ENCODE measurements at regions not wholly inside any gene's neighbourhood (a gene's known extent, or its start where the extent isn't known, plus 50 kb on each side); places are given as distances from the start of the nearest gene placed in this dataset.

DNA sequence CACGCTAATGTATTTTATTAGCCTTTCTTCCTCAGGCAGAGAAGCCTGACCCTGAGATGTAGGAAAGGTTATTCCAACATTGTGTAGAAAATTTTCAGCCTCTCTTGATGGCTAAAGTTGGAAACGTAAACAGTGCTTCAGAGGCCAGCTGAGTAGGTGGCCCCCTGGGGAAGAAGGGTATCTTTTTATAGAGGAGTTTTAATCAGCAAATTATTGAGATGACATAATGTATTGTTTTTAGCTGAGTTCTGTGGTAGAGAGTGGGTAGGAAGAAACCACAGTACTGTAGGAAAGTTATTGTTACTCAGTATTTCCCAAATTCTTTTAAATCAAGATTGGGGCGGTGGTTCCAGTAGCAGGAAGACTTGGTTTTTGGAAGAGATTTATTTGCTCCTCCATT, 268.8 kb downstream of the DLEU7 start:
- TF ChIP-seq POLR2A (IDR thresholded peaks at IDR 0.05) (no peak), POLR2AphosphoS5 (IDR thresholded peaks at IDR 0.05) (no peak)
- TF ChIP-seq, protein P1, sequence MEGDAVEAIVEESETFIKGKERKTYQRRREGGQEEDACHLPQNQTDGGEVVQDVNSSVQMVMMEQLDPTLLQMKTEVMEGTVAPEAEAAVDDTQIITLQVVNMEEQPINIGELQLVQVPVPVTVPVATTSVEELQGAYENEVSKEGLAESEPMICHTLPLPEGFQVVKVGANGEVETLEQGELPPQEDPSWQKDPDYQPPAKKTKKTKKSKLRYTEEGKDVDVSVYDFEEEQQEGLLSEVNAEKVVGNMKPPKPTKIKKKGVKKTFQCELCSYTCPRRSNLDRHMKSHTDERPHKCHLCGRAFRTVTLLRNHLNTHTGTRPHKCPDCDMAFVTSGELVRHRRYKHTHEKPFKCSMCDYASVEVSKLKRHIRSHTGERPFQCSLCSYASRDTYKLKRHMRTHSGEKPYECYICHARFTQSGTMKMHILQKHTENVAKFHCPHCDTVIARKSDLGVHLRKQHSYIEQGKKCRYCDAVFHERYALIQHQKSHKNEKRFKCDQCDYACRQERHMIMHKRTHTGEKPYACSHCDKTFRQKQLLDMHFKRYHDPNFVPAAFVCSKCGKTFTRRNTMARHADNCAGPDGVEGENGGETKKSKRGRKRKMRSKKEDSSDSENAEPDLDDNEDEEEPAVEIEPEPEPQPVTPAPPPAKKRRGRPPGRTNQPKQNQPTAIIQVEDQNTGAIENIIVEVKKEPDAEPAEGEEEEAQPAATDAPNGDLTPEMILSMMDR (IDR thresholded peaks at IDR 0.05), result no peak

Data from prostate gland (tissue), 2 donors.